ENCODE measurements at regions not wholly inside any gene's neighbourhood (a gene's known extent, or its start where the extent isn't known, plus 50 kb on each side); places are given as distances from the start of the nearest gene placed in this dataset.
A peak's percentile ranks its signal among the peaks of the same experiment; 100 is the strongest.

DNA sequence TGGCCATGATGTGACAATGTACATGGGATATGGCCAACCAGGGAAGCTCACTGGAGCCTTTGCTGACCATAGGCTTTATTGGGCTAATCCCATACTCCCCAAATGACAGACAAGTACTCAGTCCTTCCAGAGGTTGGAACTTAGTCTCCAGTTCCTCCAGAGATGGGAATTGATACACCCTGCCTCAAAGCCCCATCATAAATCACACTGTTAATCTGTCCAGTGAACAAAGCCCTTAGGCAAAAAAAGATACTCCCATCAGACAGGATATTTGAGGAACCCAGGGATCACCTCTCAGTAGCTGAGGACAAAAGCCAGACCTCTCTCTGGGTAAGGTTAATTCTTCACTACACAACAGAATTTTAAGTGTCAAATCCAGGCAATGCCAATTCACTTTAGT is 247.5 kb upstream of the CDH20 start:
- no peak overlapping the region for H2BK5ac ChIP-seq (ENCODE audit: low read depth, low read length)
- H2BK15ac ChIP-seq (ENCODE audit: low read length): no peak overlapping the region
- H3K4me3 ChIP-seq (ENCODE audit: extremely low read depth in 1 of 4, insufficient read depth in 2 of 4, low read depth in 3 of 4, low read length in 4 of 4): no peak overlapping the region
- H3K9ac ChIP-seq (replicated peaks in 1 of 4; ENCODE audit: extremely low read depth in 1 of 4, low read depth in 3 of 4, low read length in 3 of 4): no peak overlapping the region
- no peak overlapping the region for H4K8ac ChIP-seq (ENCODE audit: extremely low read depth, insufficient read depth, low read length)
- no peak overlapping the region for H2AK5ac ChIP-seq (ENCODE audit: low read depth, low read length)
- no peak overlapping the region for H3K23ac ChIP-seq (ENCODE audit: insufficient read length)
- no peaks in the 10 kb centered on the region for H3K36me3 ChIP-seq (ENCODE audit: control insufficient read depth in 2 of 4, insufficient read depth in 4 of 4, low read length in 3 of 4)
- H4K91ac ChIP-seq (replicated peaks; ENCODE audit: insufficient read length, low read length): no peak overlapping the region
- no peak for TF ChIP-seq NANOG (IDR thresholded peaks at IDR 0.05; ENCODE audit: insufficient read depth, low read depth, low read length, poor library complexity, severe bottlenecking)
- TF ChIP-seq RAD21 (IDR thresholded peaks at IDR 0.05 in 1 of 2, conservative IDR thresholded peaks at IDR 0.05 in 1 of 2; ENCODE audit: low read depth in 2 of 2, low read length in 2 of 2): peak in 1 of 2 experiments; percentile 16; a peak in 2 of 4 replicates
- no peak for TF ChIP-seq JUN (IDR thresholded peaks at IDR 0.05; ENCODE audit: low read depth, low read length)
- no peak for TF ChIP-seq ASH2L (IDR thresholded peaks at IDR 0.05; ENCODE audit: low read length)
- no peak overlapping the region for H2BK12ac ChIP-seq (ENCODE audit: low read depth, low read length)
- H3K14ac ChIP-seq (ENCODE audit: insufficient read length): no peak overlapping the region
- H3K4me2 ChIP-seq (ENCODE audit: insufficient read depth in 1 of 2, low read depth in 2 of 2, low read length in 2 of 2): no peak overlapping the region
- FAIRE-seq (no peak), DNase-seq (ENCODE audit: low read depth in 1 of 2, low spot score in 2 of 2) (no peak)
- H3K18ac ChIP-seq (ENCODE audit: extremely low read depth, low read length): no peak overlapping the region
- no peak overlapping the region for H2BK120ac ChIP-seq (replicated peaks; ENCODE audit: low read depth, low read length)
- no peak overlapping the region for H3K27ac ChIP-seq (ENCODE audit: low read depth, low read length)
- no peaks in the 10 kb centered on the region for H3K27me3 ChIP-seq (replicated peaks in 1 of 4; ENCODE audit: control insufficient read depth in 3 of 4, extremely low read depth in 1 of 4, insufficient read depth in 3 of 4, low read length in 3 of 4)
- no peaks in the 10 kb centered on the region for H3K79me2 ChIP-seq (ENCODE audit: control insufficient read depth in 1 of 2, insufficient read depth in 2 of 2, low read length in 2 of 2)
- H3K4ac ChIP-seq (replicated peaks; ENCODE audit: insufficient read length, low read depth, low read length): no peak overlapping the region
- H3K56ac ChIP-seq (replicated peaks; ENCODE audit: insufficient read length, low read depth, low read length): no peak overlapping the region
- CTCF ChIA-PET (ENCODE audit: partially characterized antibody): interaction anchor here (0.8 to 1.1 kb wide), 3 partner anchors 9 to 80 kb away, joined by 3 to 4 read pairs (median 3); no protein-coding TSS in a partner anchor
- H3K23me2 ChIP-seq (ENCODE audit: low read depth, low read length): no peaks in the 10 kb centered on the region
- H3K4me1 ChIP-seq (replicated peaks in 1 of 4; ENCODE audit: control insufficient read depth in 3 of 4, insufficient read depth in 4 of 4, low read length in 3 of 4): no peaks in the 10 kb centered on the region
- no peak overlapping the region for H4K5ac ChIP-seq (ENCODE audit: insufficient read length, low read depth, low read length)
- no peak overlapping the region for H2AFZ ChIP-seq (ENCODE audit: low read length)
- no peak overlapping the region for H2BK20ac ChIP-seq (ENCODE audit: low read length)
- H4K20me1 ChIP-seq (replicated peaks in 1 of 2; ENCODE audit: control insufficient read depth in 1 of 2, insufficient read depth in 2 of 2, low read length in 2 of 2): no peaks in the 10 kb centered on the region
- POLR2A ChIA-PET (ENCODE audit: partially characterized antibody): no interaction called here
- no peaks in the 10 kb centered on the region for H3K9me3 ChIP-seq (ENCODE audit: insufficient read depth in 2 of 2, low read depth in 1 of 2, low read length in 1 of 2)
- H3K79me1 ChIP-seq (ENCODE audit: low read depth, low read length): no peaks in the 10 kb centered on the region

Measured in H1 (cell line).